NCI-H146 treated with DMSO at 0.1 percent for 48 hours (cell line): ENCODE measurements at regions not wholly inside any gene's neighbourhood (a gene's known extent, or its start where the extent isn't known, plus 50 kb on each side); places are given as distances from the start of the nearest gene placed in this dataset.

Source experiments
- DNase-seq: peaks from one replicate; lab custom pipeline; 2025; ENCODE audit not compliant: unreplicated experiment; lab: John Stamatoyannopoulos, UW

- peak; percentile 37 for DNase-seq
Observed at GRCh38 chr2:62305421-62306176, 109.7 kb downstream of the B3GNT2 start.

DNA sequence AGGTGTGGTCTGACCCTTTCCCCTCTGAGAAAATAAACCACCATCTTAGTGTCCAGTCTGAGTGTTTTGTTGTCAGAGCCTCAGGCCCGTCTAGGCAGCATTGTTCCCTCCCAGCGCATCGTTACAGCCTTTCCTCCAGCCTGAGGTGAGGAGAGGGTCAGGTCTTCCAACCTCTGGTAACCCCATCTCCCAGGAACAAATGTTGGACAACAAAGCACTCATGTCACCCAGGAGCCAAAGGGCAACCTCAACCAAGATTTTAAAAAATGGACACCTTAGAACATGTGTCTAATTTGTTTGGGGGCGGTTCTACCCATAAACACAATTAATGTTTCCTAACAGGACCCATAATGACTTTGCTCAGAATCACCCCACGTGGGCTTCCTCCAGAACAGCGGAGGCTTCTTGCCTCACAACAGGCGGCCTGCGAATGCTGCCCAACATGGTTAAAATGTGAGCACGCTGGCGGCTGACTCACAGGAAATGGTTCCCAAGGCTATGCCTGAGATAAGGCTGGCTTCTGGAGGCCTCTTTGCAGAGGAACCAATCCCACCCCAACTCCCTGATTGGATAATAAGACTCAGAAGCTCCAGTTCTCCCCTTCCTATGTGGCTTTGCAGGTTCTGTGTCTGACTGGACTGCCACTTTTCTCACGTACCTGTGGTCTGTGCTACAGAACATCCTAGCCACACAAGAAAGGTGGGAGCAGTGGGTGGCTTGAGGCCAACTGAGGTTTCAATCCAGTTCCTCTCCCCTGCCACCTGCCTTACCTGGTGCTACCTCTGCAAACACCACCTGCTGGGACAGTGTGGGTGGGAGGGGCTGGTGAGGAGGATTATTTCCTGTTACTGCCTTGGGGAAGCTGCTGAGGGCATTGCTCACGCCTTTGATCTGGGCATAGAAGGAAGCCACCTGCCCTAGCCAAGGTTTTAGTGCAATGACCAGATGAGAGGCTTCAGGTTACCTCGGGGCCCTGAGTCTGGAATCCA, 108.8 kb downstream of the B3GNT2 start:
- peak; percentile 88 for DNase-seq

DNA sequence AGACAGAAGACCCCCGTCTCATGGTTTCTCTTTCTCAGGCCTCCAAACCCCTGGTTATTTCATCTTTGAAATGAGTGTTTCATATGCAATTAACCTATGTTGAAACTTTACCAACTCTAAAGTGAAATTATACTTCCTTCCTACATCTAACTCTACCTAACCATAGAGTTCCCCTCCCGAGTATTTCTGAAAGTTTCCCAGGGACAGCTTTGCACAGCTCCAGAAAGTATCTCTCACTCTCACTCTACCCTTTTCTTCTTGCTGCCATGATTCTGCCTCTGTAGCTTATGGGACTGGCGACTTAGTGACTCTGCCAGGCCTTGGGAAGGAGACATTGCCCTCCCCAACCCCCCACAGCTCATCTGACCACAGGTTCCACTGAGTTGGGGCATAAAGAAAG, 107.9 kb downstream of the B3GNT2 start:
- DNase-seq, result no peak

- no peak for DNase-seq
Observed at GRCh38 chr2:62302631-62303435, 106.9 kb downstream of the B3GNT2 start.

DNA sequence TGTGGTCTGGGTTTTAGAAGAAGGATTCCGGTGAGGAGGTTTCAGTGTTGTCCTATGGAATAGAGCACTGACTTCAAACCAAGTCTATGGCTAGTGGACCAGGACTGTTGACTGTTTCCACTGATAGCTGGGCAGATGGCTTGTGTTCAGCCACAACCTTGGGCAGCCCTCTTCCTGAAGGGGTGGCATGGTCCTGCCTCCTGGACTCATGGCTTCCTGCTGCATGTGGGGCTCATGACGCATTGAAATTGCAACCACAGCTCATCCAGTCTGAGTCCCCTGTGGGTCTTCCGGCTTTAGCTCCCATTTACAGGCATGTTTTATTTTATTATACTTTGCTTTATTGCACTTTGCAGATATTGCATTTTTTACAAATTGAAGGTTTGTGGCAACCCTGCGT, 105.0 kb downstream of the B3GNT2 start:
- no peak for DNase-seq

- DNase-seq, result no peak
Observed at GRCh38 chr2:62297624-62298010, 101.7 kb downstream of the B3GNT2 start.

GRCh38 chr2:62296832-62297623, 101.1 kb downstream of the B3GNT2 start:
- no peak for DNase-seq

DNA sequence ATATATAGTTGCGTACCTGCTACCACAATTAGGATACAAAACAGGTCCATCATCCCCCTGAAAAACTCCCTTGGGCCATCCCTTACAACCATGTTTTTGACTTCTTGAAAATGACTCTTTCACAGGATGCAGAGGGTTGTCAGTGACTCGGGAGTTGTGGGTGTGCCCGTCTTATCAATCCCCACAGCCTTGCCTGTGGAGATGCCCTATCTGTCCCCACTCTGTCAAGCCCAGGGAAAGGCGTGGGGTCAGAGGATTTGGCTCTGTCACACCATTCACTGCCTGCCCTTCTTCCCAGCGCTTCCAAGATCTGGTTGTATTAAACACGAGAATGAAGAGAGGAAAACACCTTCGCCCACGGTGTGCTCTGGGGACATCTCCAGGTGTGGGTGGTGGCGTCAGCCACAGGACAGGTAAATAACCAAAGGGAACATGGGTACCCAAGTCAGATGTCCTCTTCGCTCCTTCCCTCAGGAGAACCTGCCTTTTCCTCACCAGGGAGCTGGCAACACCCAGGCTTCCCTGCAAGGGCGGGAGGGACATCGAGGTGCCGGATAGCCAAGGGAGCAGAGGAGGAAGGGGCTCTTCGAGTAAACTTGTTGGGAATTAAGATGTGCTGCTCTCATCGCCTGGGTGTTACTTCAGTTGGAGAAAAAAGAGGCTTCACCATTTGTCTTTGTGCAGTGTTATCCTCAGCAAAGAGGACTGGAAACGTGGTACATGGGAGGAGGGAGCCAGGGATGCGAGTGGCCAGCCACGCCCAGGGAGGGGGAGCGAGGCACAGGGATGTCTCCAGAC, 100.3 kb downstream of the B3GNT2 start:
- DNase-seq, result no peak

- peak; percentile 46 for DNase-seq
Observed at GRCh38 chr2:62293490-62294271, 97.8 kb downstream of the B3GNT2 start.

DNA sequence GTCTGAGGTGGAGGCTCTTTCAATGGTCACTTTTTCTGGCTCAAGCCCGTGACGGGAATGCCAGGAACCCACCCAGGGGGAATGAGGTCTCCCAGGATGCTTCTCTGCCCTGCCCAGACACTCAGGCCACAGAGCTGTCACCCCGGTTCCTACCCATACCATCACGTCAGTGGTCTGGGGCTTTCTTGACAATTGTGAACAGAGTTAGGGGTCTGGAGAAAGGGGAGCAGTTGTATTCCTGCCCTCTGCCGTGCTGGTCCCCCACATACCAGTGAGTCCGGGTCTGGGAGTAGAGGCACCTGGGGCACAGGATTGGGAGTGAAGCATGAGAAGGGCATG, 97.2 kb downstream of the B3GNT2 start:
- DNase-seq, result no peak

- DNase-seq, result no peak
Observed at GRCh38 chr2:62292190-62292589, 96.3 kb downstream of the B3GNT2 start.

DNA sequence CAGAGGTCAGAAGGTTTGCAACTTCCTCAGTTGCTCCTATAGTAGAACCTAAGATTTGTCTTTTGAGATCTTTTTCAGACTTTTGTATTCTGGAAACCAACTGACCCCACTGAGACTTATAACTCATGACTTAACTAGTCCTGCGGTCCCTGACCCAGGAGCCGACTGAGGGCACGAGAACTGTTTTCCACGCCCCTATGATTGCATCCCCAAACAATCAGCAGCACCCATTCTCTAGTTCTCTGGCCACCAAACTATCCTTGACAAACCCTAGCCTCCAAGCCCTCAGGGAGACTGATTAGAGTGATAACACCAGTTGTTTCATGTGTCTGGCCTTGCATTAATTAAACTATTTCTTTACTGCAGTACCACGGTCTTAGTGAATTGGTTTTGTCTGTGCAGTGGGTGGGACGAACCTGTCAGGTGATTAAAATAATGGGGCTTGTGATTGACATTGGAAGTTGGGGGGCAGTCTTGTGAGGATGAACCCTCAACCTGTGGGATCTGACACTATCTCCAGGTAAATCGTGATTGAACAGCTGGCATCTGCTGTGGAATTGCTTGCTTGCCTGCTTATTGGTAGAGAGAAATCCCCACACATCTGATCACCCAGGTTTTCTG, 95.7 kb downstream of the B3GNT2 start:
- no peak for DNase-seq

DNA sequence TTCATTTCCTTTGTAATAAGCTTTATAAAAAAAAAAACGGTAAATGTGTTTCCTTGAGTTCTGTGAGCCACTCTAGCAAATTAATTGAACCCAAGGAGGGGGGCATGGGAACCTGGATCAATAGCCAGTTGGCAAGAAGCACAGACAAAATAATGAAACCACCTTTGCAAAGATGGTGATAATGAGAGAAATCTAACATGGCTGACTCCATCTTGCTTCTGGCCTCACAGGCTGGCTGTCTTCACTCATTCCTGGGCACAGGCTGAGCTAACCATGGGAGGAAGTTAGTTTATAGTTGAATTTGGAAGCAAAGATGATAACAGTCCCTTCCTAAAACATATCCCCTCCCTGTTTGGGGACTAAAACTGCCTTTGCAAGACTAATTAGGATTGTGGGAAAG, 95.1 kb downstream of the B3GNT2 start:
- DNase-seq, result no peak

DNA sequence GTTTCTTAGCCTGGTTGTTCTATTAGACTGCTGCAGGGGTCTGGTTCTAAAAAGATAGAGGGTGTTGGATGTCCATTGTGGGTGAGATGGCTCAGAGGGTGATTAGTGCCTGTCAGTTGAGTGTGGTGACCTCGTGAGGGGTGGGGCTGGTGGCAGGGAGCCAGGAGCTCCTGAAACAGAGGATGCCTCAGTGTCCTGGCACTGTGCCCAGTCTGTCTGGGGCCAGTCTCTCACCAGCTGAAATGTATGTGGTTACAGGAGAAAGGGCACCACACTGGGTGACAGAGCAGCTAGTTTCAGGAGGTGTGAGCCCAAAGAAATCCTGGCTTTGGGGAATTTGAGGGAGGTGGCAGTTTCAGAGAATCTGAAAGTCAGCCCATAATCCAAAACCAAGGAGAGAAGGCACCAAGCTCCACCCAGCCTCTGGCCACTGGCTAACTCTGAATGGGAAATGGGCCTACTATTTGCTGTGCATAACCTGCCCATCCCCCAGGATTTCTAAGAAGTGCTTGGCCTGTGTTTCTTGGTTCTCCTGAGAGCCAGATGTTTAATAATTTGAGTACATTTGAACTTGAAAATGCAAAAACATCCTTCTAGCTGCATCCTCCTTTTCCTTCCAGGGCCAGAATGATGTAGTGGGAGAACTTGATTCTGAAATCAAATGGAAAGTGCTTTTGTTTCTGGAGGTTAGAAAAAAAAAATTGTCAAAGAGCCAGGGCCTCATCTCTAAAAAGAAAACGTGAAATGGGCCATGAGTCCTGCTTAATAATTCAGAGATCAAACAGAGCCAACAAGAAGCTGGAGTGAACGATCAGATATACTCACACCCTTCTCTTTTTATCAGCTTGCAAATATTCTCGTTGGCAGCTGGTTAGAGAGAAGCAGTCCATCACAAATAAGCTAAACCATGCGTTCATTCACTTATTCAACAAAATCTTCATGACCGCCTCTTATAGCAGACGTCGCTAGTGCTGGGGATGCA, 92.3 kb downstream of the B3GNT2 start:
- peak; percentile 87 for DNase-seq

DNA sequence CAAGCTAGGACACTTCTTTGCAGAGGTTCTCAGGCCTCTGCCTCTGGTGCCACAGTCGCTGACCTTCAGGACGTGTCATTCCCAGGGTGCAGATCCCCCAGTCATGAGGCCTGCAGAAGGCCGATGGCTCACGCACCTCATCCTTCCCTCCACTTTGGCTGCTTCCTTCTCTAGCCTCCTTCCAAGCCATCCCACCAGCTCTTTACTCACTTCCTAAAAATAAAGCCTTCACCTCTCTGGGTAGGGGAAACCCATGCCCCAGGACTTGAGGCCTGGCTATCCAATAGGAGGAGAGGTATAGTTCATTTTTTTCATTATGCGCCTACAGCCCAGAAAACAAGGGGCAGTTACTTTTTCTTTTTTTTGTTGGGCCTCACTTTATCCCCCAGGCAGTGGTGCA, 91.4 kb downstream of the B3GNT2 start:
- no peak for DNase-seq

GRCh38 chr2:62286089-62286785, 90.3 kb downstream of the B3GNT2 start:
- no peak for DNase-seq

GRCh38 chr2:62284980-62285379, 89.1 kb downstream of the B3GNT2 start:
- no peak for DNase-seq
